ENCODE measurements at regions not wholly inside any gene's neighbourhood (a gene's known extent, or its start where the extent isn't known, plus 50 kb on each side); places are given as distances from the start of the nearest gene placed in this dataset.

- intact Hi-C loops (cut with micrococcal nuclease; ENCODE audit: unreplicated experiment) (no loop called here), in situ Hi-C loops (cut with HindIII; ENCODE audit: extremely low pct_ligation_motif_present, low pct_unique_long_range_greater_than_20kb) (no loop called here)
- ATAC-seq (no peak), DNase-seq (ENCODE audit: low spot score) (no peak), FAIRE-seq (no peak)
- Histone ChIP-seq H2AFZ (ENCODE audit: low read length) (no peak overlapping the region), H3K4me3 (replicated peaks in 1 of 3; ENCODE audit: insufficient read depth in 1 of 3, low read depth in 2 of 3, low read length in 3 of 3) (no peak overlapping the region), H3K9ac (ENCODE audit: insufficient read depth, low read depth, low read length) (no peak overlapping the region), H3K27me3 (ENCODE audit: control insufficient read depth in 1 of 2, insufficient read depth in 2 of 2, low read length in 2 of 2) (no peaks in the 10 kb centered on the region), H3K4me1 (ENCODE audit: insufficient read depth, low read length) (no peaks in the 10 kb centered on the region), H4K20me1 (ENCODE audit: insufficient read depth, low read length) (no peaks in the 10 kb centered on the region), H3K79me2 (ENCODE audit: insufficient read depth, low read length) (no peaks in the 10 kb centered on the region), H3K9me3 (ENCODE audit: low read length) (peaks cover 4% of the 10 kb centered on the region; the same call in 1 of the 2 replicates), H3K27ac (ENCODE audit: extremely low read length, insufficient read depth, low read length) (no peak overlapping the region), H3K36me3 (replicated peaks in 1 of 2; ENCODE audit: control insufficient read depth in 1 of 2, insufficient read depth in 2 of 2, low read length in 2 of 2) (no peaks in the 10 kb centered on the region), H3K4me2 (ENCODE audit: low read depth, low read length) (no peak overlapping the region)
- ChIA-PET CTCF (ENCODE audit: low intra/inter-chr PET ratio, low total read pairs) (no interaction called here), POLR2A (no interaction called here)
- TF ChIP-seq HMG20A (CRISPR knock-in tag; IDR thresholded peaks at IDR 0.05; ENCODE audit: borderline replicate concordance): no peak
- TF ChIP-seq SMARCE1 (IDR thresholded peaks at IDR 0.05; ENCODE audit: borderline replicate concordance): no peak
- no peak for TF ChIP-seq TIGD3 (CRISPR knock-in tag; IDR thresholded peaks at IDR 0.05; ENCODE audit: borderline replicate concordance)
- TF ChIP-seq TBX2 (CRISPR knock-in tag; IDR thresholded peaks at IDR 0.05; ENCODE audit: borderline replicate concordance): no peak
- TF ChIP-seq BCL3 (CRISPR knock-in tag; IDR thresholded peaks at IDR 0.05): no peak
- no peak for TF ChIP-seq ZNF619 (CRISPR knock-in tag; IDR thresholded peaks at IDR 0.05)
- no peak for TF ChIP-seq THRA (CRISPR knock-in tag; IDR thresholded peaks at IDR 0.05; ENCODE audit: borderline replicate concordance)
- TF ChIP-seq ATF1 (CRISPR knock-in tag; IDR thresholded peaks at IDR 0.05): no peak
- TF ChIP-seq POGK (CRISPR knock-in tag; conservative IDR thresholded peaks at IDR 0.05): no peak
- TF ChIP-seq MXI1 (IDR thresholded peaks at IDR 0.05; ENCODE audit: borderline replicate concordance, low read depth, low read length): no peak
- no peak for TF ChIP-seq CBX1 (IDR thresholded peaks at IDR 0.05; ENCODE audit: low read depth)
- no peak for TF ChIP-seq CCAR2 (optimal IDR thresholded peaks at IDR 0.05; ENCODE audit: low read depth, low read length)
- TF ChIP-seq JUN (CRISPR knock-in tag; IDR thresholded peaks at IDR 0.05): no peak
- TF ChIP-seq KAT2B (IDR thresholded peaks at IDR 0.05; ENCODE audit: borderline replicate concordance, low read depth, low read length): no peak
- TF ChIP-seq ZNF354B (CRISPR knock-in tag; IDR thresholded peaks at IDR 0.05): no peak
- TF ChIP-seq CBFB (CRISPR knock-in tag; IDR thresholded peaks at IDR 0.05): no peak
- no peak for TF ChIP-seq ZNF878 (CRISPR knock-in tag; IDR thresholded peaks at IDR 0.05)
- BruUV-seq (replicated peaks): no TSS peak
- 13% methylated on average over 1 of the region's 1 CpG for whole genome bisulfite sequencing (ENCODE audit: low lambda C conversion rate)
Measured at GRCh38 chr9:115250621-115251032, 132.7 kb upstream of the TNC start.
